HG03565 (cell line): ENCODE measurements at regions not wholly inside any gene's neighbourhood (a gene's known extent, or its start where the extent isn't known, plus 50 kb on each side); places are given as distances from the start of the nearest gene placed in this dataset.

ENCODE experiments used
- ATAC-seq: cut with Tn5 transposase; IDR thresholded peaks from one replicate; pipeline ENCODE4 v1.9.1; 2021; ENCODE audit warnings: mild to moderate bottlenecking, moderate library complexity; ENCODE audit not compliant: unreplicated experiment

GRCh38 chr20:4370851-4371250 is 121.8 kb upstream of the ADRA1D start:
- no peak for ATAC-seq

- ATAC-seq: no peak
Measured at GRCh38 chr20:4369798-4370124, 120.7 kb upstream of the ADRA1D start.

- ATAC-seq: no peak
Measured at GRCh38 chr20:4369119-4369797, 120.2 kb upstream of the ADRA1D start.

- ATAC-seq: no peak
Measured at GRCh38 chr20:4366076-4366475, 117.0 kb upstream of the ADRA1D start.

- no peak for ATAC-seq
Measured at GRCh38 chr20:4358552-4358951, 109.5 kb upstream of the ADRA1D start.

- no peak for ATAC-seq
Measured at GRCh38 chr20:4352348-4352747, 103.3 kb upstream of the ADRA1D start.

GRCh38 chr20:4350096-4350495 is 101.0 kb upstream of the ADRA1D start:
- ATAC-seq: no peak

GRCh38 chr20:4344670-4345069 is 95.6 kb upstream of the ADRA1D start:
- no peak for ATAC-seq

GRCh38 chr20:4342609-4343008 is 93.5 kb upstream of the ADRA1D start:
- no peak for ATAC-seq

GRCh38 chr20:4341804-4342485 is 92.9 kb upstream of the ADRA1D start:
- ATAC-seq: no peak

GRCh38 chr20:4335722-4336121 is 86.6 kb upstream of the ADRA1D start:
- ATAC-seq: no peak

GRCh38 chr20:4332121-4332860 is 83.2 kb upstream of the ADRA1D start:
- ATAC-seq: no peak

- no peak for ATAC-seq
Measured at GRCh38 chr20:4330011-4330410, 80.9 kb upstream of the ADRA1D start.

GRCh38 chr20:4329232-4329631 is 80.1 kb upstream of the ADRA1D start:
- no peak for ATAC-seq

GRCh38 chr20:4328541-4328940 is 79.5 kb upstream of the ADRA1D start:
- no peak for ATAC-seq

- no peak for ATAC-seq
Measured at GRCh38 chr20:4327956-4328355, 78.9 kb upstream of the ADRA1D start.

- no peak for ATAC-seq
Measured at GRCh38 chr20:4326195-4327065, 77.3 kb upstream of the ADRA1D start.

GRCh38 chr20:4325548-4326187 is 76.6 kb upstream of the ADRA1D start:
- ATAC-seq: no peak

GRCh38 chr20:4324611-4325243 is 75.6 kb upstream of the ADRA1D start:
- no peak for ATAC-seq

- ATAC-seq: no peak
Measured at GRCh38 chr20:4322499-4322898, 73.4 kb upstream of the ADRA1D start.
